ENCODE measurements at regions not wholly inside any gene's neighbourhood (a gene's known extent, or its start where the extent isn't known, plus 50 kb on each side); places are given as distances from the start of the nearest gene placed in this dataset.
"Not testable (repeated sequence)": the region's sequence is repeated elsewhere in the genome, so short reads cannot be mapped to it uniquely, and the experiment has no call there.

GRCh38 chr2:230593765-230594164 is 118.9 kb upstream of the CAB39 start:
- DNase-seq (ENCODE audit: low read depth in 2 of 2) = no peak

DNA sequence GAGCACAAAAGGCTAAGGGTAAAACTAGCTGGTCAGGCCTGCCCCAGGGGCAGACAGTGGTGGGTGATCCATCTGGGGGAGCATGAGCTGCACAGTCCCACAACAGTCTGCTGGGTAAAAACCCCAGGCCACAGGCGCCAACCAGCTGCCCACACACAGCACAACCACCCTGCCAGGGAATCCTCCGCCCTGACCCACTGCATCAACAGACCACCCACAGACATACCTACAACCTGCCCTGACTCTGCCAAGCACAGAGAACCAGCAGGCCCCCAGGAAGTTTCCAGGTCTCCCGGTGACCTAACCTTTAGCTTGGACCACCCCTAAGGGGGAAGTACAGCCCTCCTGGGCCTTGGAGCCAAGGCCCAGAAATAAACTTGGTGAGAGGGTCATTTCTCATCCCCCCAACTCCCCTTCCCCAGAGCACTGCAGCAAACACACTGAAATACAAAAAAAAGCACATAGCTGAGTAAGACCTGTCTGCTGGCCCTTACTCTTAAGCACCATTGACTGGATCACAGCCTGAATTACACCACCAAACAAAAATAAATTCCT is 118.3 kb upstream of the CAB39 start:
- DNase-seq (ENCODE audit: low read depth in 2 of 2) = no peak

GRCh38 chr2:230599853-230600252 is 112.8 kb upstream of the CAB39 start:
- DNase-seq (ENCODE audit: low read depth in 2 of 2) = no peak

- DNase-seq (ENCODE audit: low read depth in 2 of 2) = no peak
These were observed 112.4 kb upstream of the CAB39 start for GRCh38 chr2:230600285-230600684.

DNA sequence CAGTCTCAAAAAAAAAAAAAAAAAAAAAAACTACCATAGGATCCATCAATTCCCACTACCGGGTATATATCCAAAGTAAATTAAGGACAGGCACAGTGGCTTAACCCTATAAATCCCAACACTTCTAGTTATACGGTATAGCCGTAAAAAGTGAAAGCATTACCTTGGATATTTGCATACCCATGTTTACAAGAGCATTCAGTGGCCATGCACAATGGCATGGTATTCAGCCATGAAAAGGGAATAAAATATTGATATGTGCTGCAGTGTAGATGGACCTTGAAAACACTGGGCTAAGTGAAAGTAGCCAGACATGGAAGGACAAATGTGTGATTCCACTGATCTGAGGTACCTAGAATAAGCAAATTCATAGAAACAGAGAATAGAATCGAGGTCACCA is 111.8 kb upstream of the CAB39 start:
- DNase-seq (ENCODE audit: low read depth in 2 of 2) = no peak

DNA sequence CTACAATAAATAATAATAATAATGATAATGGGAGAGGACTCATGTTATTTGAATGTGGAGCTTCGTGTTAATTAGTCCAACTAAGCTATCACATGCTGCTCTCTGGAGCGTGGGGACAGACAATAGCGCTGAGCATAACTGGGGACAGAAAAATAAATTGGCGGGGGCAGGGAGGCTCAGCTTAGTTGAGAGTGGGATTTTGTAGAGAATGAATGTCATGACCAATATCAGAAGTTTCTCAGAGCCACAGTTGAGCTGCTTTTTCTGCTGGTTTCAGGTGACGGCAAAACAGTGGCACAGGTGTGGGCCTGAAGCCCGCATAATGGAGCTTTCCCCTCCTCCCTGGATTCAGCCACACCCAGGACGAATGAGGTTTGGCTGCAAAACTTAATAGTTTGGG is 111.1 kb upstream of the CAB39 start:
- DNase-seq (ENCODE audit: low read depth in 2 of 2) = no peak

- peak; percentile 12 to 15 for DNase-seq (ENCODE audit: low read depth in 2 of 2)
These were observed 109.9 kb upstream of the CAB39 start for GRCh38 chr2:230602562-230603230.

DNA sequence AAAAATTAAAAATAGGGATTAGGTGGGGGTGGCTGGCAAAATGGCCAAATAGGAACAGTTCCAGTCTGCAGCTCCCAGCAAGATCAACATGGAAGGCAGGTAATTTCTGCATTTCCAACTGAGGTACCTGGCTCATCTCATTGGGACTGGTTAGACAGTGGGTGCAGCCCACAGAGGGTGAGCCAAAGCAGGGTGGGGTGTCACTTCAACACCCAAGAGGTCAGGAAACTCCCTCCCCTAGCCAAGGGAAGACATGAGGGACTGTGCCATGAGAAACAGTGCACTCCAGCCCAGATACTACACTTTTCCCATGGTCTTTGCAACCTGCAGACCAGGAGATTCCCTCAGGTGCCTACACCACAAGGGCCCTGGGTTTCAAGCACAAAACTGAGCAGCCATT is 109.3 kb upstream of the CAB39 start:
- DNase-seq (ENCODE audit: low read depth in 2 of 2) = not testable (repeated sequence)

DNA sequence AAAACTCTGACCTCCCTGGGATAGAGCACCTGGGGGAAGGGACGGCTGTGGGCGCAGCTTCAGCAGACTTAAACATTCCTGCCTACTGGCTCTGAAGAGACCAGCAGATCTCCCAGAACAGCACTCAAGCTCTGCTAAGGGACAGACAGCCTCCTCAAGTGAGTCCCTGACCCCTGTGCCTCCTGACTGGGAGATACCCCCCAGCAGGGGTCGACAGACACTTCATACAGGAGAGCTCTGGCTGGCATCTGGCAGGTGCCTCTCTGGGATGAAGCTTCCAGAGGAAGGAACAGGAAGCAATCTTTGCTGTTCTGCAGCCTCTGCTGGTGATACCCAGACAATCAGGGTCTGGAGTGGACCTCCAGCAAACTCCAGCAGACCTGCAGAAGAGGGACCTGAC is 108.5 kb upstream of the CAB39 start:
- DNase-seq (ENCODE audit: low read depth in 2 of 2) = not testable (repeated sequence)

DNA sequence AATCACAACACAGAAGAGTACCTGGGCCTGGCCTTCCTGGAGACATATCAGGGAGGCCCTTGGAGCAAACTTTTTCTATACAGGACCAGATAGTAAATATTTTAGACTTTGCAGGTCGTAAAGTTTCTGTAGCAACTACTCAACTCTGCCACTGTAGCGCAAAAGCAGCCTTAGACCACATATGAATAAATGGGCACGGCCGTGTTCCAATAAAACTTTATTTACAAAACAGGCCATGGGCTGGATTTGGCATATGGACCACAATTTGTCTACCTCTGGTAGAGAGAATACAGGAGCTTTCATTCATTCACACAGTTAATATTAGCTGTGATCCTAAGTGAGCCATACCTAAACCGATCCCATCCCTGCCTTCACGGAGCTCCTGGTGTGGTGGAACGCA is 98.6 kb upstream of the CAB39 start:
- no peak for DNase-seq (ENCODE audit: low read depth in 2 of 2)

GRCh38 chr2:230614913-230615332 is 97.7 kb upstream of the CAB39 start:
- DNase-seq (ENCODE audit: low read depth in 2 of 2) = no peak

DNA sequence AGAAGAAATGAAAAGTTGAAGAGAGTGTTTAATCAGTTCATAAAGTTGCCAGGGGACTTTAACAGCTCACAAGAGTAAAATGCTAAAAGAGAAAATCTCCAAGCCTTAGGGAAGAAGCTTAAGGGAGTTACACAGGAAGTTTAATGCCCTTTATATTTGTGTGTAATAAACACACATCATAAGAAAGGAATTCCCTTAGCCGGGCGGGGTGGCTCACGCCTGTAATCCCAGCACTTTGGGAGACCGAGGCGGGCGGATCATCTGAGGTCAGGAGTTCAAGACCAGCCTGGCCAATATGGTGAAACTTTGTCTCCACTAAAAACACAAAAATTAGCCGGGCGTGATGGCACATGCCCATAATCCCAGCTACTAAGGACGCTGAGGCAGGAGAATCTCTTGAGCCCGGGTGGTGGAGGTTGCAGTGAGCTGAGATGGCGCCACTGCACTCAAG is 95.4 kb upstream of the CAB39 start:
- DNase-seq (ENCODE audit: low read depth in 2 of 2) = peak in 1 of 2 donors; percentile 53

GRCh38 chr2:230619491-230619890 is 93.2 kb upstream of the CAB39 start:
- no peak for DNase-seq (ENCODE audit: low read depth in 2 of 2)

GRCh38 chr2:230625220-230625619 is 87.4 kb upstream of the CAB39 start:
- DNase-seq (ENCODE audit: low read depth in 2 of 2) = not testable (repeated sequence)

DNA sequence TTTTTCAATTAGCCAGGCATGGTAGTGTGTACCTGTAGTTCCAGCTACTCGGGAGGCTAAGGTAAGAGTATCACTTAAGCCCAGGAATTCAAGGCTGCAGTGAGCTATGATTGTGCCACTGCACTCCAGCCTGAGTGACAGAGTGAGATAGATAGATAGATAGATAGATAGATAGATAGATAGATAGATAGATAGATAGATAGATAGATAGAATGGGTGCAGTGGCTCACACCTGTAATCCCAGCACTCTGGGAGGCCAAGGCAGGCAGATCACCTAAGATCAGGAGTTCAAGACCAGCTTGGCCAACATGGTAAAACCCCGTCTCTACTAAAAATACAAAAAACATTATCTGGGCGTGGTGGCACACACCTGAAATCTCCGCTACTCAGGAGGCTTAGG is 85.6 kb upstream of the CAB39 start:
- not testable (repeated sequence) for DNase-seq (ENCODE audit: low read depth in 2 of 2)

- peak in 1 of 2 donors; percentile 48 for DNase-seq (ENCODE audit: low read depth in 2 of 2)
These were observed 84.6 kb upstream of the CAB39 start for GRCh38 chr2:230627806-230628724.

DNA sequence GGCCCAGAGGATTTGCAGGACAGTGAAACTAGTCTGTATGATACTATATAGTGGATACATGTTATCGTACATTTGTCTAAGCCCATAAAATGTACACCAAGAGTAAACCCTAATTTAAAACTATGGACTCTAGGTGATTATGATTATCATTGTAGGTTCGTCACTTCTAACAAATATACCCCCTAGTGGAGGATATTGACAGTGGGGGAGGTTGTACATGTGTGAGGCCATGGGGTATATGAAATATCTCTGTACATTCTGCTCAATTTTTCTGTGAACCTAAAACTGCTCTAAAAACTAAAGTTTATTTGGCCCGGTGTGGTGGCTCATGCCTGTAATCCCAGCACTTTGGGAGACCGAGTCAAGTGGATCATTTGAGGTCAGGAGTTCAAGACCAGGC is 81.2 kb upstream of the CAB39 start:
- no peak for DNase-seq (ENCODE audit: low read depth in 2 of 2)

DNA sequence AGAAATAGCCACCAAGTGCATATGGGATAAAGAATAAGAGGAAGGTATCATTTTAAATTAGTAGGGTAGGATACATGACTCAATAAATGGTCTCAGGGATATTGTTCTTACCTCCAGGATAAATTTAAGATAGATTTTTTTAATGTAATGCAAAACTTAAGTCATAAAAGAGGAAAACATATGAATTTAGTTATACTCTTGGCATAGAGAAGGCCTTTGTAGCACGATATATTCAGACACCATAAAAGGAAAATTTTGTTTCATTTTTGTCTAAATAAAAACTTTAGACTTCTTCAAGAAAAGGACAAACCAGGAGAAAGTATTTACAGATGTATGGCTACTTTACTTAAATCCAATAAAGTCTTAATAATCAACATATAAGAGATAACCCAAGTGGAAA is 78.5 kb upstream of the CAB39 start:
- no peak for DNase-seq (ENCODE audit: low read depth in 2 of 2)

- DNase-seq (ENCODE audit: low read depth in 2 of 2) = not testable (repeated sequence)
These were observed 77.8 kb upstream of the CAB39 start for GRCh38 chr2:230634721-230635313.

- DNase-seq (ENCODE audit: low read depth in 2 of 2) = no peak
These were observed 75.9 kb upstream of the CAB39 start for GRCh38 chr2:230636684-230637271.

DNA sequence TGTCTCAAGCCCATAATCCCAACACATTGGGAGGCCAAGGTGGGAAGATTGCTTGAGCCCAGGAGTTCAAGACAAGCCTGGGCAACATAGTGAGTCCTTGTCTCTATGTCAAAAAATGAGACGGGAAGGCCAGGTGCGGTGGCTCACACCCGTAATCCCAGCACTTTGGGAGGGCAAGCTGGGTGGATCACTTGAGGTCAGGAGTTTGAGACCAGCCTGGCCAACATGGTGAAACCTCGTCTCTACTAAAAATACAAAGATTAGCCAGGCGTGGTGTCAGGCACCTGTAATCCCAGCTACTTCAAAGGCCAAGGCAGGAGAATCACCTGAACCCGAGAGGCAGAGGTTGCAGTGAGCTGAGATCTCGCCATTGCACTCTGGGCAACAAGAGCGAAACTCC is 75.2 kb upstream of the CAB39 start:
- DNase-seq (ENCODE audit: low read depth in 2 of 2) = not testable (repeated sequence)

All from lung microvascular endothelial cell (primary cell).